ENCODE measurements at regions not wholly inside any gene's neighbourhood (a gene's known extent, or its start where the extent isn't known, plus 50 kb on each side); places are given as distances from the start of the nearest gene placed in this dataset.
"Not testable (repeated sequence)": the region's sequence is repeated elsewhere in the genome, so short reads cannot be mapped to it uniquely, and the experiment has no call there.

DNA sequence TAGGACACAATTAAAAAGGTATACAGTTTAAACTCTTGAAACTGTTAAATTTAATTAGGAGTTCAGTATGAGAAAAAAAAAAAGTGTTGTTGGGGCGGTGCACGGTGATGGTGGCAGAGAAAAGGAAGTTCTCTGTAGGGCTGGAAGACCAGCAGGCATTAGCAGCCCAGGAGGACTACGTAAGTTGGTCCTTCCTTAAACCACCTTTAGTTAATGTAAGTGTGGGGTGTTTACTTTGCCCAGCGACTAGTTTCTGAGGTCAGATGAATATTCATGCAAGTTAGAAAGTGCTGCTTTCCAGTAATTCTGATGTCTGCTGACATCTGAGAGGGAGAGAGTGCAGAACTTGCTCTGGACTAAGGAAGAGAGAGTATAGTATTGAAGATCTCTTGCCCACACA lies 54.9 kb downstream of the NKX2-1 start:
- DNase-seq = no peak

DNA sequence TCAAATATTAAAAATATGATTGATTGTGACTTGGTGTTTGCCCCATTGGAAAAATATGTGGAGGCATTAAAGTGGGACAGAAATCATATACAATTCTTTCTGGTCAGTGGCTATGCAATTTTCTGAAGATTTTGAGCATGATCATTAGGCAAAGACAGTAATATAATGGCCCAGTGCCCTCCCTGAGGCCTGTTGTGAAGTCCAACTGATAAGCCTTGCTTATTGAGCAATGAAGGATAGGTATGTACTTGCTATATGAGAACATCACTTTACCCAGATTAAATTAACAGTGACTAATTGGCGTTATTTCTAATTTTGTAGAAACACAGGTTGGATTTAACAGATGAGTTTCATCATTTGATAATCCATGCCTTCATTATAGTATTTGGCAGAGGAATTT lies 57.1 kb downstream of the NKX2-1 start:
- DNase-seq = no peak

DNA sequence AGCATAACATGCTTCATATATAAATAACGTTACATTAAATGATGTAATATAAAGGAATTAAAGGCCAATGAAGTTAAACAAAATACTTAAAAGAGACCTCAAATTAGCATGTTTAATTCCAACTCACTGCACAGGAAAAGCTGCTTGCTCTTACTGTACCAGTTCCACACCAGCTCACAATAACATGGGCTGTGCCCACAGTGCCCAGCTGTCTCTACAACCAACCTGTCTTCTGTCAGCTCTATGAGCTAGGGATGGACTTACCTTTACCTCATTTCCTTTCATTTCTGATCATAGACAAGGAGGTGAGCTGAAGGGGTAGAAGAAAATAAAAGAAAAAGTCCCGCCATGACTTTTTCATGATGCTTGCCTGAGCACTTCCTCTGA lies 64.8 kb downstream of the NKX2-1 start:
- no peak for DNase-seq

DNA sequence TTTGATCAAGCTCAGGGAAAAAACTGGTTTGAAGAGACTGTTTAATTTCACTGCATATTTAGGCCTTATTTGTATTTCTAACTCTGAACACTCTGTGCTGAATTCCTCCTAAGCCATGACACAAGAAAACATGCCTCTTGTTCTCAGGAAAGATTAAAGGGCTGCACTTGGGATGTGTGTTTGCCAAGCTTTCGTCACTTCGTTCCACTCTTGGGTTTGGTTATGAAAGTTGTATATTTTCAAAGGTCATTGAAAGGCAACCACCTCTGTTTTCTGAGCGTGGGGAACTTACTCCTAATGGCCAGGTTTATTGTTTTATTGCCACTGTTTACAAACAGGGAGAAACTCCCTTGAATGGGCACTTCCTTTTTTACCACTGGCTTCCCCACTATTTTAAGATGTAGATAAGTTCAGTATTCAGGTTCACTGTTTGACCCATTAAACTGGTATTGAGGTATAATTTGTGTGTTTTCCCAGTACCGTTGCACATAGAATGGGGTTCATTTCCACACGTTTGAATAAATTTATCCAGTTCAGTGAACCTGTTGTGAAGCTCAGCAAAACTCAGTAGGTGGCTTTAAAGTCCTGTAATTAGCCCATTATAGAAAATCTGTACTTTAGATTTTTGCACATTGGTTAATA lies 65.3 kb downstream of the NKX2-1 start:
- no peak for DNase-seq

DNA sequence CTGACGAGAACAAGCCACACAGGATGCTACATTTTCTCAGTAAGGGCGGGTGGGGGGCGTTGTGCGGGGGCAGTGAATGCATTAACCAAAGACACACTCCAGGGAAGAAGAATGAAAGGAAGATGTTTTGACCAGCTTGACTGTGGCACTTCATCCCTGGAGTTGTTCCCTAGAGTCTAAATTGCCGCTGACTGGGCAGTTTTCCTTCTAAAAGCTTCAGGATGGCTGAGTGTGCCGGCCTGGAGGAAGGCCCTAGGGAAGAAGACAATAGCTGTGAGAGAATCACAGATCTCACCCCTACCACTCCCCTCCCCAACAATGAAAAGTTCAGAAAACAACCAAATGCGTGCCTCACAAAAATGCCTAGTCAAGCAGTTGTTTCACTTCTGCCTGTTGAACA lies 67.2 kb downstream of the NKX2-1 start:
- no peak for DNase-seq

DNA sequence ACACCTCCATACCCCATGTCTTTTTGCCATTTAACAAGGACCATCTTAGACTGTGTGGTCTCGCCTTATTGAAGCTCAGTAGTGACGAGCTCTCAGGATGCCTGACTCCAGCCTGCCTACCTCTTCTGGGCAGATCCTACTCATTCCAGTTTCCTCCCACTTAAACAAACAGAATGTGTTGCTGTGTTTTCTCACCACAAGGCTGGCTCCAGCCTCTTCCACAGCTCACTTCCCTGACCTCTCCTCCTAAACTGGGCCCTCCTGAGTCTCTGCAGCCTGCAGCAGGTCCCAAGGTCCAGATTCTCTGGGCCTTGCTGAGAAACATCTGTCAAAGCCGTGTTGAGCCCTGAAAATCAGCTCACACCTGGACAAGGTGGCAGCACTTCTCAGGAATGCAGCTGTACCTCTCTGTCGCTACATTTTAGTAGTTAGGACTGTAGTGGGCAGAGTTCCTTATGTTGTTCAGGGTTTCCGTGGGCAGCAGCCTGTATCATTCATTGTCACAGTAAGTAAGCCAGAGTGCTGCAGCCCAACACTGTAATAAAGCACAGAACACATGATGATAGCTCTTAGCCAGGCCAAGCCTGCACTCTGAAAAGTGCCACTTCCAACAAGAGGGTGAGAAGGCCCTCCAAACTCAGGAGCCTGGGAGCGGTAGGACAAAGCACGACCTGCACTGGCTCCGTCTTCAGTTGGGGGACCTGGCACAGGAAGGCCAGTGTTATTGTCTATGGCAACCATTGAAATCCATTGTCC lies 68.5 kb downstream of the NKX2-1 start:
- no peak for DNase-seq

DNA sequence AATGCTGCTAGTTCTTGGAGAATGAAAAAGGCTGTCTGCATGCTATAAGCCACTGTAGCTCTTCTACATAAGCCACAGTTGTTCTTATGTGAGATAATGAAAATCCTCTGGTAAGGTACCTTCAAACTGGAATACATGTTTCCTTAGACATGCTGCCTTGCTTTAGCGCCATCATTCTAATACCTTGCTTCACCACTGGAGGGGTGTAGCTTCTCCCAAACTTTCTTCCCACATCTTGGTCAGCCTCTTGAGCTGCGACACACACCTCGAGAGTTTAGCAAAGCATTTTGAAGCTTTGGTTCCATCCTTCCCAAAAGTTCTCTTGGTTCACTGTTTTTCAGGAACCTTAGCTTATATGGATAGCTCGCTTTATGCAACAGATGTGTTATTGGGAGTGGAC lies 69.5 kb downstream of the NKX2-1 start:
- no peak for DNase-seq

DNA sequence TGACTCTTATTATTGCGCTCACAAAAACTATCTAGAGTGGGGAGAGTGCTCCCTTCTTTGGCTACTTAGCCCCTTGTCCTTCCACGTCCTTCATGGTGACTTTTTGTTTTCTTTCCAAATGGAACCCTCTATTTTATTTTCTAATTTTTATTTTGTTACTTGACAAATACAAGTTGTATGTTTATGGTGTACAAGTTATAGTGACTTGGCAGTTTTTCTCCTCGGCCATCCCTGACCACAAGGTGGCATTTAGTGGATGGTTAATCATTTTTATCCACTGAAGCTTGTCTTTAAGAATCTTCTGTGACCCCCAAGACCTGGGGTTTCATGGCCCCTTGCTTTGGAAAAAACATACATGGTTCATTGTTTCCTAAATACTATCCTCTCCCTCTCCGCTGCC lies 70.1 kb downstream of the NKX2-1 start:
- no peak for DNase-seq

DNA sequence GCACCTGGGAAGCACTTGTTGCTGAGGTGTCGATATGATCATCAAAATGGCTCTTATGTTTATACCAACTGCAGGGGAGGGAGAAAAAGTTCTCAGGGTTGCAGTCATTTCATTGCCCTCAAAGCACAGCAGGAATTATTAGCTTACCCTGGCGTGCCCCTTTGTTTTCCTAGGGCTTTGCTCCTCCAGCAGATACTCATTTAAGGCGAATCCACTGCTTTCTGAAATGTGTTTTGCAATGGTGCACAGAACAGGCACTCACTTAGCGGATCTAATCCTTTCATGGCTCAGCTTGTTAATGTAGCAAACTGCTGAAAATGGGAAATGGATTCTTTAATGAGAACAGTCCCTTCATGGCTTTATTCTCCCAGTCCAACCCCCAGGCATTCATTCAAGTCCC lies 76.7 kb downstream of the NKX2-1 start:
- DNase-seq = no peak

DNA sequence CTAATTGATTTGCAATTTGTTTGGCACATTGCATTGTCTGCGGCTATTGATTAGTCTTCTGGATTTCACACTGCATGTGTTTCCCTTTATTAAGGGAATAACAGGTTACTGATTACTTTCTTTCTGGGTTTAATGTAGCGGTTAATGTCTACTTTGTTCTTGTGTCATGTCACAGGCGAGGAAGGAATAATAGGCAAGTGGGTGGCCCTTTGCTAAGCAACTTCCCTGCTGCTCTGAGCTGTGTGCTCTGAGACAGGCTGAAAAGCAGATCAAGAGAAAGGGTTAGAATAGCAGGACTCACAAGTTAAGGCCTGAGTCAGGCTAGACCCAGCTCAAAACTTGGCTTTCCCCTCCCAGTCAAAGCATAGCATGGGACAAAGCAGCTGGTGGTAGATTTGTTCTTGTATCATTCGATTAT lies 77.2 kb downstream of the NKX2-1 start:
- no peak for DNase-seq

DNA sequence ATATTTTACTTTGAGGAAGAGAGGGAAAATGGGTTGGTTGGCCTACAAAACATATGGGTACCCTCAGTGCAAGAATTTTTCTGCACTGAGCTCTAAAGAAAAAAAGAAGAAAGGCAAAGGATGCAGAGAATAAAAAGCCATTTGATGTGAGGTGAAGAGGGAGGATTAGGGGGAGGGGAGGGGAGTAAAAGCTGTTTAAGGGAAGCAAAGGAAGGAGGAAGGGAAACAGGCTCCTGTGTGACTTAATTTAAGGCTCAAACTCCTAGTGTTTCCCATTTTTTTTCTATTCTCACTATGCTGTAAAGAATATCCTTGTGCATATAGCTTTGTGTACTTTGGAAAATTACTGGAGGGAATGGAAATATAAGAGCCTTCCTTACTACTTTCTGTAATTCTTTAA lies 78.7 kb downstream of the NKX2-1 start:
- DNase-seq = no peak

DNA sequence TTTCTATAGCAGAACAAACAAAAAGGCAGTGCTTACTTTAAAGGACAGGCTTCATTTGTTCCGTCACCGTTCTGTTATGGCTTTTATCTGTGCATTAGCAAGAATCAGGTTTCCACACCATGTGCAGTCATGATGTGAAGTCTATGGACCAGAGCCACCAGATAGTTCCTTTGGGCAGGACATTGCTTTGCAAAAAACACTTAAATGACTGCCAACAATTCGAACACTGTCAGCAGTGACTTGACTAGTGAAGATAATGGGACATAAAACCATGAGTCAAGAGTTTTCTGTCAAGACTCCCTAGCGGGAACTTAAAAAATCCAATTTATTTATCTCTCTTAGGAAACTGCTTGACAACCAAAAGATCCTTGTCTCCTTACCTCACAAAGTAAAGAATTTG lies 80.3 kb downstream of the NKX2-1 start:
- no peak for DNase-seq

DNA sequence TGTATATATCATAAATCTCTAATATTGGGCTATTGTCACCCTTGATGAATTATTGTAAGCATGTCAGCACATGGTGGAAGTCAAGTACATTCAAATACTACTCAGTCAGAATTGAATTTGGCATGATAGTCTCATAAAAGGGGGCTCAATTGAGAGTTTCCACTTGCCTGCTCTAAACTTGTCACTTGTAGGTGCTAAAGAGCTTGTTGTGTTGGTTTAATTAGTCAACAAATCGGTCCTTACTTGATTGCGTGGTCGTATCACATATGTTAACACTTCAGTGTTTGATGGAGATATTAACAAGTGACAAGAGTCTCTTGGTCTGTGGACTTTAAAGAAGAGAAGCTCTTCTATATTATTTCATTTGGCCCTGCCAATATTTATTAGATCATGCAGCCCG lies 81.1 kb downstream of the NKX2-1 start:
- DNase-seq = no peak

DNA sequence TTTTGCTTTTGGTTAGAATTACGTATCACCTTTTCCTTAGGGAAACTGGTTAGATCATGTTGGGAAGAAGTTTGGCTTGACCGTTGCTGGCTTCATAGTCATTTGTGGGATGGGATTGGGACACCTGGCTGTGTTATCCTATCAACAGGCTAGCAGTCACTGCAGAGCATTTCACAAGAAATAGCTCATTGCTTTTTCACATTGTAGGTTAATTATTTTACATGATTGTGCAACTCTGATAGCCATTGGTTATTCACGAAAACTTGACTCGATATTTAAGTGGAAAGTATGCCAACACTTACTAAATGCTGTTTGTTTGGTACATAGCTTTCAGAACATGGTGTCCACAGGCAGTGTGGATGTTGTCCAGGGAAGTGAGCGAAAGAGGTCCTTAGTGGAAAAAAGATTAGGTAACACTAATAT lies 89.4 kb downstream of the NKX2-1 start:
- DNase-seq = no peak

DNA sequence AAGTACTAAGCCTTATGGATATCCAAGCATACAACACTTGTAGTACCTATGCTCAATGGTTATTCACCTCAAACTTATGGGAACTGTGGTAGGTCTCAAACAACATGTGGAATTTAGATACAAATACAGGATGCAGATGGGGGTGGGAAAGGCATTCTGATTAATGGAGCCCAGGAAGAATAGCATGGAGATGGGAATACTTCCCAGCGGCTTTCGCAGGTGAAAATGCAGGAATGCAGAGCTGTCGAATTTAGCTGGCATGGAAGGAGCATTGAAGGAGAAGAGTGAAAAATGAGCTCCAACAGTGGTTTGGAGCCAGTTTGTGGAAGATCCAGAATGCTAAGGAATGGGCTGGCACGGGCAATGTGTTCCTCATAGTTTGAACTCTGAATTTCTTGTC lies 89.9 kb downstream of the NKX2-1 start:
- no peak for DNase-seq

DNA sequence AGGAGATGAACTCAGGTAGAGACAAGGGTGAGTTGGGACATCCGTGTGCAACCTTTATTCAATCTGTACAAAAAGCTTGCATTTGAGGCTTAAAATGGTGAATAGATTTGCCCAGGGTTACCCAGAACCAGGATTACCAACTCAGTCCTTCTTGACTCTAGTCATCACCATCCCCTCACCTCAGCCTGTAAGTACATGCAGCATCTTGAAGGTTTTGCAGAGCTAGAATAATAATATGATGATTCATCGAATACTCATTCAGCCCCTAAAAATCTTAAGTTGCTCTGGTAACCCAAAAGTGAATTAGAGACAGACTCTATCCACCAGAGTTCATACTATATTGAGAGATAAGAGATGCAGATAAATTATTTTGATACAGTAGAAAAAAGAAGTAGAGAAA lies 90.3 kb downstream of the NKX2-1 start:
- DNase-seq = no peak

DNA sequence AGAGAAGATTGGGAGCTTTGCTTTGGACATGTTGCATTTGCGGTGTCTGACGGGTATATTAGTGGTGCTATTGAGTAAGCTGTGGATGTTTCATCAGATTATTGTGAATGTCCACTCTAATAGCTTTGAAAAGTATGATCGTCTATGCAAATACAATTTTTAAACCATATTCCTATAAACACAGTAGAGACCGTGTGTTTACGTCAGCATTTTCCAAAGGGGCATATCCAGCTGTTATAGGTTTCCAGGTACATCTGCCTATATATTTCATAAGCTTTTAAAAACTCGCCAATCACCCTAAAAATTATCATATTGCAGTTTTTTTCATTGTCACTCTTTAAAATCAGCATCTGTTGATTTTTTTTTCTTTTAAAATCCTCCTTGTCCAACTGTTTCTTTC lies 91.7 kb downstream of the NKX2-1 start:
- DNase-seq = no peak

DNA sequence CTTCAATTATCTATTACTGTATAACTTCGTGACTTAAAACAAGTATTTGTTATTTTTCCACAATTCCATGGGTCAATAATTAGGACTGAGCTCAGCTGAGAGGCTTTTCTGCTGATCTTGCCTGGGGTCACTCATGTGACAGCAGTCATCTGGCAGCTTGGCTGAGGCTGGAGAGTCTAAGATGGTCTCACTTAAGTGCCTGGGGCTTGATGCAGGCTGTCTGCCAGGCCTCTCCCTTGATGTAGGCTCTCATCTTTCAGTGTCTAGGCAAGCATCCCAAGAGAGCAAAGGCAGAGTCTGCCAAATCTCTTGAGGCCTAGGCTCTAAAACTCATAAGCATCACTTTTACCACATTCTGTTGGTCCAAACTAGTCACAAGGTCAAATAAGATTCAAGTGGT lies 93.2 kb downstream of the NKX2-1 start:
- DNase-seq = peak; percentile 33

DNA sequence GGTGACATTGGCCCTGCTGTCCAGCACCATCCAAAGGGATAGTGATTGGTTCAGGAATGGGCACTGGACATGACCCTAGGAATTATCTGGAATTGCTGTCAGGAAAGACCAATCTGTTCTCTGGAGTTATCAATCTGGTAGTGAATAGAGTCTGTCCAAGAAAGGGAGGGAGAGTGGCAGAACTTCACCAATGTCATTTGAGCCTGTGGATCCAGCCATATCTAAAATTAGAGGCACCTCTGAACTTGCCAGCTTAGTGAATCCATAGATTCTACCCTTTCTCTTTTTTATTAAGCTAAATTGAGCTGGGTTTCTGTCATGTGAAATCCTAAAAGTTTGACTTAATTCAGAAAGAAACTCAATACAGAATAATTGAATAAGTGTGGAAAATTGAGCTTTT lies 93.9 kb downstream of the NKX2-1 start:
- no peak for DNase-seq

DNA sequence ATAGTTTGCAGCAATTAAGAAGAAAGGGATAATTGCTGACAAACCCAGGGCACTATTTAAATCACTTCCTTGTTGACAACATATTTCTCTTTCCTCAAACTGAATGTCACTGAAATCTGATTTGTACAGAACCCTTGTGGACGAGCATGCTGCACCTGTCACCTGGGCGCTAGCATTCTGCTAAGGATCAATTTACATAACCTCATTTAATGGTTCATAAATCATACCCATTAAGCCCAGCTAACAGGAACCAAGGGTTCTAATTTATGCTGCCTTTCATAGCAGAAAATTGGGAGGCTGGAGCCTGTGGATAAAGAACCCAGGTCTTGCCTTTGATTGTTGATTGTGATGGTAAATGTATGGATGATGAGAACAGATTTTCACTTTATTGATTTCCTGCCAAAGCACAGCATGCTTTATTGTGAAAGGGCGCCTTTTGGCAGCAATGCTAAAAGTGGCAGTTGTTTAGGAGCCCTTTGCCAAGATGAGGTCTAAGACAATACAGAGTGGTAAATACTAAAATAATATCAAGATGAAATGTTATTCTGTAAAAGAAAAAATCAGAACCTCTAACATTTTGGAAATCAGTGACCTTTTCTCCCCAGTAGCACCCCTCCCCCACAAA lies 95.4 kb downstream of the NKX2-1 start:
- peak; percentile 99 for DNase-seq

DNA sequence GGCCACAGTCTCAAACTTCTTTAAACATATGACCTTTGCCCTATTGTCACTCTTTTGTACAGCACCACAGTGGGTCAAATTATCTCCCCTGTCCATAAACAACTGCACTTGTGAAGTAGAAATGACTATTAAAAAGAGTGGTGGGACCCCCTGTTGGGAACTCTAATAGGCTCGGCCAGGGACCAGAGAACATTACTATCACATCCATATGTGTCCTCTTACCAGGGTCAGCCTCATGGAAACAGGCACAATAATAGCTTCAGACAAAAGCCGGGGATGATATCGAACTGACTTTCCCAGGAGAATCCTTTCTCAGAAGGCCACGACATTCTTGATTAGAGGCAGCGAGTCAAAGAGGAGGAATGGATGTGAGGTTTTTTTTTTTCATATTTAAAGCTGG lies 96.6 kb downstream of the NKX2-1 start:
- no peak for DNase-seq

DNA sequence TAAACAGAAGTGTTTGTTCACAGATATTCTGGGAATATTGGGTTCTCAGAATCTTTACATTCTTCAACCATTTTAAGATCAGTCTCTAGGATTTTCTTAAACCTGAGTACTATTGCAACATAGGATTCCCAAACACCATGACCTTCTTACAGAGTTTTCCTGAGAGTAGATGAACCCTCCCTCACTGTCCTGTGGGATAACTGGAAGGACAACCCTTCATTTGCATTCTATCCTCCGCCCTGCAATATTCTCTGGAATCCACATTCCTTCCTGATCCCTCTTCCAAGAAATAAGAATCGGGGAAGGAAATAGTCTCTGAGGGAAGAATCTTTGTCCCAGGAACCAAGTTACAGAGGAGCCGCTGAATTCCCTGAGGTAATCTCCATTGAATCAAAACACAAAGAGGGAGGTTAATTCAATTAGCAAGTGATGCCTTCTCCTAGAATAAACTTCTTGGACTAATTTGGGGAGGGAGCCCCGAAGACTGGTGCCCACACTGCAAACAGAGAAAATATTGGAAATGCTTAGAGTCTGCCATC lies 99.8 kb upstream of the MBIP start:
- DNase-seq = no peak

DNA sequence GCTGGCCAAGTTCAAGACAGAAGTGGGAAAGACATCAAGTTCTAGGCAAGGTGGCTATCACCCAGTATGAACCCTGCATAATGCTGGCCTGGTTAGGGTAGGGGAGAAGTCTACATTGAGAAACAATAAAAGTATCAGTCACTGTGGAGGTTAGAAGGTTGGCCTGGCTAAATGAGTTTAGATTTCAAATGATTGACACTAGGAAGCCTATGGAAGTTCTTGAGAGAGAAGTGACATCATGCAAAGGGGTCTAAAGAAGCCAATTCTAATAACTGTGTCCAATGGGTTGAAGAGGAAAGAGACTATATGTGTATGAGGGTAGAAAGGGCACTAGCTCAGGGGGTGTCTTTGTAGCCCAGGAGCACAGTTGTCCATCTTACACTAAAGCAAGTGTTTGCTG lies 98.5 kb upstream of the MBIP start:
- DNase-seq = no peak

DNA sequence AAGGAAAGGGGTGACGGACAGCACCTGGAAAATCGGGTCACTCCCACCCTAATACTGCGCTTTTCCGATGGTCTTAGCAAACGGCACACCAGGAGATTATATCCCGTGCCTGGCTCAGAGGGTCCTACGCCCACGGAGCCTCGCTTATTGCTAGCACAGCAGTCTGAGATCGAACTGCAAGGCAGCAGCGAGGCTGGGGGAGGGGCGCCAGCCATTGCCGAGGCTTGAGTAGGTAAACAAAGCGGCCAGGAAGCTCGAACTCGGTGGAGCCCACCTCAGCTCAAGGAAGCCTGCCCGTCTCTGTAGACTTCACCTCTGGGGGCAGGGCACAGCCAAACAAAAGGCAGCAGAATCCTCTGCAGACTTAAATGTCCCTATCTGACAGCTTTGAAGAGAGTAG lies 91.5 kb upstream of the MBIP start:
- not testable (repeated sequence) for DNase-seq

Measured in NCI-H1436 treated with DMSO at 0.1 percent for 48 hours (cell line).